Gastrocnemius medialis (tissue), 4 donors: ENCODE measurements at regions not wholly inside any gene's neighbourhood (a gene's known extent, or its start where the extent isn't known, plus 50 kb on each side); places are given as distances from the start of the nearest gene placed in this dataset.

ENCODE experiments used
- POLR2A ChIP-seq, 2 donors: fragments of 450-650 bp; IDR thresholded peaks; one replicate each; pipeline ENCODE4 v1.6.1; 2017; ENCODE audit warnings: antibody characterized with exemption in 2 of 2, mild to moderate bottlenecking in 2 of 2, moderate library complexity in 2 of 2
- TF ChIP-seq, protein P1 (sequence below), 5 experiments: fragments of 450-650 bp in 3 of 5; fragments of 200-600 bp in 2 of 5; sonication (generic) in 2 of 5; IDR thresholded peaks in 4 of 5; conservative IDR thresholded peaks in 1 of 5; 1 replicate in 4 of 5; 2 replicates in 1 of 5; pipeline ENCODE4 v1.5.1; 2016 to 2019; ENCODE audit warnings: antibody characterized with exemption in 5 of 5, mild to moderate bottlenecking in 3 of 5, moderate library complexity in 3 of 5

DNA sequence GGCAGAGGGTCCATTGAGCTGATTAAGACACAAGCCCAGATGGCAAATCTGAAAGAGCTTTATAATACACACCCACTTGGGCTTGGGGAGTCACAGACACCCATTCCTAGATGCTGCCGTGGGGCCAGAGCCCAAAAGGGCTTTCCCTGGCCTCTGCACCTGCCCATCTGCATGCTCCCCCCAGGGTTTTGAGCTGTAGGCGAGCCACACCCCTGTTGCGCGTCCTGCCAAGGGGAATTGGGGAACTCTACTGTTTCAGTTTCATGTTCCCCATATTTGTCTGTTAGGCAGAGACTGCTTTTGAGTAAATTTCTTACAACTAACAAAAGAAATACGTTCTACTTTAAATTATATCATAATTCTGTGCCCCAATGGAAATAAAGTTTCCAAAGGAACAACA is 52.9 kb upstream of the FNDC1 start:
- TF ChIP-seq, protein P1, sequence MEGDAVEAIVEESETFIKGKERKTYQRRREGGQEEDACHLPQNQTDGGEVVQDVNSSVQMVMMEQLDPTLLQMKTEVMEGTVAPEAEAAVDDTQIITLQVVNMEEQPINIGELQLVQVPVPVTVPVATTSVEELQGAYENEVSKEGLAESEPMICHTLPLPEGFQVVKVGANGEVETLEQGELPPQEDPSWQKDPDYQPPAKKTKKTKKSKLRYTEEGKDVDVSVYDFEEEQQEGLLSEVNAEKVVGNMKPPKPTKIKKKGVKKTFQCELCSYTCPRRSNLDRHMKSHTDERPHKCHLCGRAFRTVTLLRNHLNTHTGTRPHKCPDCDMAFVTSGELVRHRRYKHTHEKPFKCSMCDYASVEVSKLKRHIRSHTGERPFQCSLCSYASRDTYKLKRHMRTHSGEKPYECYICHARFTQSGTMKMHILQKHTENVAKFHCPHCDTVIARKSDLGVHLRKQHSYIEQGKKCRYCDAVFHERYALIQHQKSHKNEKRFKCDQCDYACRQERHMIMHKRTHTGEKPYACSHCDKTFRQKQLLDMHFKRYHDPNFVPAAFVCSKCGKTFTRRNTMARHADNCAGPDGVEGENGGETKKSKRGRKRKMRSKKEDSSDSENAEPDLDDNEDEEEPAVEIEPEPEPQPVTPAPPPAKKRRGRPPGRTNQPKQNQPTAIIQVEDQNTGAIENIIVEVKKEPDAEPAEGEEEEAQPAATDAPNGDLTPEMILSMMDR (IDR thresholded peaks at IDR 0.05 in 4 of 5, conservative IDR thresholded peaks at IDR 0.05 in 1 of 5), result no peak
- TF ChIP-seq POLR2A (IDR thresholded peaks at IDR 0.05), result no peak
